OCI-LY3 (cell line): ENCODE measurements at regions not wholly inside any gene's neighbourhood (a gene's known extent, or its start where the extent isn't known, plus 50 kb on each side); places are given as distances from the start of the nearest gene placed in this dataset.
"Not testable (repeated sequence)": the region's sequence is repeated elsewhere in the genome, so short reads cannot be mapped to it uniquely, and the experiment has no call there.

Experiments
- H2AFZ ChIP-seq: fragments of 200-600, 300-600 bp; shearing (Covaris generic); 2 replicates; pipeline ENCODE4 v1.6.0; 2014; ENCODE audit warnings: antibody characterized with exemption, low read depth, low read length
- H3K27ac ChIP-seq: fragments of 200-600, 300-600 bp; sonication (generic); 2 replicates; pipeline ENCODE4 v1.5.1; 2014; ENCODE audit warnings: mild to moderate bottlenecking, low read length, moderate library complexity, mixed read lengths
- H3K27me3 ChIP-seq: fragments of 200-600, 300-600 bp; sonication (generic); 2 replicates; pipeline ENCODE4 v1.6.1; 2014; ENCODE audit warnings: low read depth, low read length, mixed read lengths
- H3K36me3 ChIP-seq: fragments of 200-600, 300-600 bp; sonication (generic); replicated peaks from 2 replicates; pipeline ENCODE3; 2014; ENCODE audit warnings: low read depth, low read length, mixed read lengths
- H3K4me1 ChIP-seq: fragments of 300-600, 200-600 bp; sonication (generic); 2 replicates; pipeline ENCODE4 v1.6.1; 2014; ENCODE audit warnings: low read length, mixed read lengths
- H3K4me2 ChIP-seq: fragments of 200-600, 300-600 bp; sonication (generic); 2 replicates; pipeline ENCODE4 v1.6.1; 2014; ENCODE audit warnings: low read length, mixed read lengths
- H3K4me3 ChIP-seq: fragments of 300-600, 200-600 bp; sonication (generic); 2 replicates; pipeline ENCODE4 v1.5.1; 2014; ENCODE audit warnings: antibody characterized with exemption, mild to moderate bottlenecking, low read length, moderate library complexity
- H3K79me2 ChIP-seq: fragments of 300-600, 200-600 bp; shearing (Covaris generic); 2 replicates; pipeline ENCODE4 v1.6.1; 2014; ENCODE audit warnings: mild to moderate bottlenecking, low read length, mixed read lengths
- H3K9ac ChIP-seq: fragments of 300-600, 200-600 bp; shearing (Covaris generic); 2 replicates; pipeline ENCODE4 v1.6.0; 2014; ENCODE audit warnings: mild to moderate bottlenecking, low read length, moderate library complexity
- H3K9me3 ChIP-seq: fragments of 200-600, 300-600 bp; shearing (Covaris generic); 2 replicates; pipeline ENCODE4 v1.6.1; 2014; ENCODE audit warnings: low read length, mixed read lengths; ENCODE audit not compliant: insufficient read depth
- H4K20me1 ChIP-seq: fragments of 200-600, 300-600 bp; sonication (generic); 2 replicates; pipeline ENCODE4 v1.6.1; 2016; ENCODE audit warnings: low read length, mixed read lengths; ENCODE audit not compliant: insufficient read depth
- EZH2phosphoT487 ChIP-seq: fragments of 200-600 bp; shearing (Covaris generic); IDR thresholded peaks from 2 replicates; pipeline ENCODE4 v1.6.1; 2018; ENCODE audit warnings: antibody characterized with exemption, mixed run types, low read depth
- TF ChIP-seq, protein P1 (sequence below): fragments of 200-600, 300-600 bp; sonication (generic); IDR thresholded peaks from 2 replicates; pipeline ENCODE4 v1.5.1; 2014; ENCODE audit warnings: antibody characterized with exemption, low read length, low read depth

DNA sequence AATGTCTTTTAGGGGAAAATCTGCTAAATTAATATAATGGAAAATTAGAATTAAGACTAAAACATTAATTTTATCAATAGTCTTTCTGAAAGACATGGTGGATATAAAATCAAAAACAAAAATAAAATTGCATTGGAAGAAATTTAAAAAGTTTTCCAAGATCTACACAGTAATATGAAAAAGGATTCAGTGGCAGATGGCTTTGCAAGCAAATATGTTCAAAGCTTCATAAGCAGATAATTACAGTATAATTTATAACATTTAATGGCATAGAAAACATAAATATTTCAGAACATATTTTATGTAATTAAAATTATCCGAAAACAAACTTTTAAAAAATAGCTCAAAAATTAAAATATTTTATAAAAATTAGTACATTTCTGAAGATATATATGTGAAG, 512.4 kb upstream of the CYLC2 start:
- Histone ChIP-seq H3K9me3 (no peaks in the 10 kb centered on the region), H2AFZ (no peak overlapping the region), H3K27me3 (no peaks in the 10 kb centered on the region), H3K36me3 (no peaks in the 10 kb centered on the region), H3K27ac (no peak overlapping the region), H3K4me1 (no peaks in the 10 kb centered on the region), H3K4me2 (no peak overlapping the region), H3K79me2 (no peaks in the 10 kb centered on the region), H4K20me1 (no peaks in the 10 kb centered on the region), H3K4me3 (no peak overlapping the region), H3K9ac (no peak overlapping the region)
- TF ChIP-seq, protein P1, sequence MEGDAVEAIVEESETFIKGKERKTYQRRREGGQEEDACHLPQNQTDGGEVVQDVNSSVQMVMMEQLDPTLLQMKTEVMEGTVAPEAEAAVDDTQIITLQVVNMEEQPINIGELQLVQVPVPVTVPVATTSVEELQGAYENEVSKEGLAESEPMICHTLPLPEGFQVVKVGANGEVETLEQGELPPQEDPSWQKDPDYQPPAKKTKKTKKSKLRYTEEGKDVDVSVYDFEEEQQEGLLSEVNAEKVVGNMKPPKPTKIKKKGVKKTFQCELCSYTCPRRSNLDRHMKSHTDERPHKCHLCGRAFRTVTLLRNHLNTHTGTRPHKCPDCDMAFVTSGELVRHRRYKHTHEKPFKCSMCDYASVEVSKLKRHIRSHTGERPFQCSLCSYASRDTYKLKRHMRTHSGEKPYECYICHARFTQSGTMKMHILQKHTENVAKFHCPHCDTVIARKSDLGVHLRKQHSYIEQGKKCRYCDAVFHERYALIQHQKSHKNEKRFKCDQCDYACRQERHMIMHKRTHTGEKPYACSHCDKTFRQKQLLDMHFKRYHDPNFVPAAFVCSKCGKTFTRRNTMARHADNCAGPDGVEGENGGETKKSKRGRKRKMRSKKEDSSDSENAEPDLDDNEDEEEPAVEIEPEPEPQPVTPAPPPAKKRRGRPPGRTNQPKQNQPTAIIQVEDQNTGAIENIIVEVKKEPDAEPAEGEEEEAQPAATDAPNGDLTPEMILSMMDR: no peak
- no peak for TF ChIP-seq EZH2phosphoT487

- H3K27me3 ChIP-seq: no peaks in the 10 kb centered on the region
Observed at GRCh38 chr9:102479191-102479590, 515.9 kb upstream of the CYLC2 start.

GRCh38 chr9:102474357-102474756, 520.8 kb upstream of the CYLC2 start:
- no peaks in the 10 kb centered on the region for H4K20me1 ChIP-seq

More at GRCh38 chr9:102479191-102479590, 515.9 kb upstream of the CYLC2 start:
- no peak overlapping the region for H3K9ac ChIP-seq
- H2AFZ ChIP-seq: no peak overlapping the region
- H4K20me1 ChIP-seq: no peaks in the 10 kb centered on the region
- no peak overlapping the region for H3K4me3 ChIP-seq
- H3K4me1 ChIP-seq: no peaks in the 10 kb centered on the region
- no peak for TF ChIP-seq EZH2phosphoT487
- TF ChIP-seq, protein P1: no peak
- H3K36me3 ChIP-seq: no peaks in the 10 kb centered on the region
- H3K27ac ChIP-seq: no peak overlapping the region
- H3K4me2 ChIP-seq: no peak overlapping the region
- H3K79me2 ChIP-seq: no peaks in the 10 kb centered on the region
- H3K9me3 ChIP-seq: no peaks in the 10 kb centered on the region

DNA sequence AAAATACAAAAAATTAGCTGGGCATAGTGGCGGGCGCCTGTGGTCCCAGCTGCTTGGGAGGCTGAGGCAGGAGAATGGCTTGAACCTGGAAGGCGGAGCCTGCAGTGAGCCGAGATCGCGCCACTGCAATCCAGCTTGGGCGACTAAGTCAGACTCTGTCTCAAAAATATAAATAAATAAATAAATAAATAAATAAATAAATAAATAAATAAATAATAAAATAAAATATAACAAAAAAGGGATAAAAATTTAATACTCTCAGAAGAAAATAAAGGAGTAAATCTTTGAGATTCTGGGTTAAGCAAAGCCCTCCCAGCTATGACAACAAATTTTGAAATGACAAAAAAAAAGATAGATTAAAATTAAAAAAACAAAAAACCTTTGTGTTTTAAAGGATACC, 525.7 kb upstream of the CYLC2 start:
- H3K27me3 ChIP-seq, H3K27ac ChIP-seq: not testable (repeated sequence)

More at GRCh38 chr9:102474357-102474756, 520.8 kb upstream of the CYLC2 start:
- H3K4me1 ChIP-seq: no peaks in the 10 kb centered on the region
- H3K27me3 ChIP-seq: no peaks in the 10 kb centered on the region
- H3K4me2 ChIP-seq: no peak overlapping the region
- H3K4me3 ChIP-seq: no peak overlapping the region
- no peaks in the 10 kb centered on the region for H3K9me3 ChIP-seq
- no peak overlapping the region for H2AFZ ChIP-seq
- H3K79me2 ChIP-seq: no peaks in the 10 kb centered on the region
- H3K9ac ChIP-seq: no peak overlapping the region
- no peaks in the 10 kb centered on the region for H3K36me3 ChIP-seq
- TF ChIP-seq EZH2phosphoT487: no peak
- TF ChIP-seq, protein P1: no peak
- no peak overlapping the region for H3K27ac ChIP-seq

GRCh38 chr9:102461156-102461819, 533.8 kb upstream of the CYLC2 start:
- H3K4me2 ChIP-seq: no peak overlapping the region
- H3K36me3 ChIP-seq: no peaks in the 10 kb centered on the region
- TF ChIP-seq, protein P1: no peak
- TF ChIP-seq EZH2phosphoT487: no peak
- H4K20me1 ChIP-seq: no peaks in the 10 kb centered on the region
- no peak overlapping the region for H3K4me3 ChIP-seq
- H2AFZ ChIP-seq: no peak overlapping the region
- no peak overlapping the region for H3K27ac ChIP-seq
- H3K9ac ChIP-seq: no peak overlapping the region
- no peaks in the 10 kb centered on the region for H3K79me2 ChIP-seq
- H3K27me3 ChIP-seq: no peaks in the 10 kb centered on the region
- H3K9me3 ChIP-seq: no peaks in the 10 kb centered on the region
- no peaks in the 10 kb centered on the region for H3K4me1 ChIP-seq

More for the DNA sequence above, 525.7 kb upstream of the CYLC2 start:
- H3K4me3 ChIP-seq, H3K4me2 ChIP-seq, H4K20me1 ChIP-seq, H2AFZ ChIP-seq, H3K9ac ChIP-seq, H3K79me2 ChIP-seq, H3K4me1 ChIP-seq, H3K36me3 ChIP-seq, H3K9me3 ChIP-seq: not testable (repeated sequence)
